HepG2 (cell line): ENCODE measurements at regions not wholly inside any gene's neighbourhood (a gene's known extent, or its start where the extent isn't known, plus 50 kb on each side); places are given as distances from the start of the nearest gene placed in this dataset.

Source experiments
- ATAC-seq: fragments of 200-7000 bp; cut with Tn5 transposase; 3 replicates; pipeline ENCODE4 v1.9.1; 2020; ENCODE audit warnings: mild to moderate bottlenecking, moderate library complexity
- BruUV-seq: library from RNA; stranded (reverse); fragments of 400-500 nt; replicated peaks from 2 replicates; lab custom pipeline; 2021; lab: Mats Ljungman, UMichigan
- CTCF ChIA-PET: fragments of 300-600 bp; formaldehyde crosslinking; extraction: SDS; loops from one replicate; lab custom pipeline; 2021; ENCODE audit warnings: low total read pairs, inconsistent platforms, low intra/inter-chr PET ratio; lab: Yijun Ruan, JAX
- POLR2A ChIA-PET: fragments of 350-600 bp; sonication (Branson Sonifier 250); formaldehyde crosslinking; loops from one replicate; lab custom pipeline; 2020; ENCODE audit warnings: antibody characterized with exemption, inconsistent platforms; lab: Yijun Ruan, JAX
- DNase-seq: peaks from one replicate; pipeline ENCODE4 v3.0.0-alpha.2; 2015; ENCODE audit warnings: low spot score
- FAIRE-seq: peaks from 3 replicates; lab custom pipeline; 2011; peaks lifted over from hg19 to GRCh38; lab: Jason Lieb, UNC
- H2AFZ ChIP-seq: one replicate; pipeline ENCODE4 v1.6.1; 2011; ENCODE audit warnings: low read length, inconsistent platforms
- H3K27ac ChIP-seq: fragments of 300-600 bp; 3 replicates; pipeline ENCODE4 v1.8.0; 2011; ENCODE audit warnings: mixed run types, mild to moderate bottlenecking, mixed read lengths, low read length, inconsistent platforms; ENCODE audit not compliant: insufficient read depth; ENCODE audit errors: extremely low read length
- H3K27me3 ChIP-seq, 2 experiments: fragments of 200-600 bp in 1 of 2; 2 replicates in 1 of 2; 3 replicates in 1 of 2; pipeline versions ENCODE4 v1.6.0 to v1.8.0; 2011; ENCODE audit warnings: low read length in 2 of 2, mild to moderate bottlenecking in 2 of 2, moderate library complexity in 2 of 2, inconsistent platforms in 1 of 2; ENCODE audit not compliant: insufficient read depth in 2 of 2, control insufficient read depth in 1 of 2
- H3K36me3 ChIP-seq, 2 experiments: fragments of 200-600 bp in 1 of 2; replicated peaks in 1 of 2; 2 replicates in 1 of 2; 3 replicates in 1 of 2; pipeline versions ENCODE4 v1.5.1 to v1.8.0; 2011; ENCODE audit warnings: low read length in 2 of 2, inconsistent platforms in 1 of 2; ENCODE audit not compliant: insufficient read depth in 2 of 2, control insufficient read depth in 1 of 2
- H3K4me1 ChIP-seq: 2 replicates; pipeline ENCODE4 v1.5.1; 2012; ENCODE audit warnings: low read length, inconsistent platforms; ENCODE audit not compliant: insufficient read depth
- H3K4me2 ChIP-seq: 2 replicates; pipeline ENCODE4 v1.6.0; 2011; ENCODE audit warnings: low read depth, low read length, inconsistent platforms
- H3K4me3 ChIP-seq, 3 experiments: fragments of 200-600 bp in 1 of 3; sonication (generic), shearing (Covaris generic) in 1 of 3; replicated peaks in 1 of 3; 2 replicates each; pipeline ENCODE4 v1.5.1; 2011 to 2016; ENCODE audit warnings: low read length in 3 of 3, inconsistent platforms in 2 of 3, low read depth in 2 of 3, mild to moderate bottlenecking in 2 of 3, control low read depth in 1 of 3, mixed read lengths in 1 of 3; ENCODE audit not compliant: insufficient read depth in 1 of 3
- H3K79me2 ChIP-seq: one replicate; pipeline ENCODE4 v1.6.1; 2011; ENCODE audit warnings: low read length, inconsistent platforms; ENCODE audit not compliant: insufficient read depth
- H3K9ac ChIP-seq: 2 replicates; pipeline ENCODE4 v1.6.0; 2011; ENCODE audit warnings: mild to moderate bottlenecking, low read depth, low read length, inconsistent platforms; ENCODE audit not compliant: insufficient read depth
- H3K9me3 ChIP-seq: 2 replicates; pipeline ENCODE4 v1.5.1; 2012; ENCODE audit warnings: mild to moderate bottlenecking, low read length
- H4K20me1 ChIP-seq: 2 replicates; pipeline ENCODE4 v1.6.0; 2011; ENCODE audit warnings: inconsistent platforms, mild to moderate bottlenecking, low read length, moderate library complexity; ENCODE audit not compliant: insufficient read depth
- AGO2 ChIP-seq: fragments of 200-400 bp; formaldehyde crosslinking; optimal IDR thresholded peaks from 2 replicates; pipeline ENCODE3; 2017; ENCODE audit warnings: mild to moderate bottlenecking, low read depth, low read length, moderate library complexity
- FOXP1 ChIP-seq, 2 experiments: fragments of 450-650 bp in 1 of 2; IDR thresholded peaks; 2 replicates each; pipeline ENCODE4 v1.6.1; 2017 to 2018; ENCODE audit warnings: antibody characterized with exemption in 1 of 2
- GLMP ChIP-seq: sonication (generic); formaldehyde crosslinking; IDR thresholded peaks from 2 replicates; pipeline ENCODE4 v1.9.0; 2021; ENCODE audit warnings: missing genetic modification reagents, mild to moderate bottlenecking, borderline replicate concordance
- HES4 ChIP-seq: sonication (generic); formaldehyde crosslinking; IDR thresholded peaks from 2 replicates; pipeline ENCODE4 v1.9.0; 2021; ENCODE audit warnings: mild to moderate bottlenecking, missing genetic modification reagents, borderline replicate concordance
- HOXA5 ChIP-seq: sonication (generic); formaldehyde crosslinking; IDR thresholded peaks from 2 replicates; pipeline ENCODE4 v1.4.0; 2020; ENCODE audit warnings: missing genetic modification reagents
- IKZF1 ChIP-seq: fragments of 450-650 bp; IDR thresholded peaks from 2 replicates; pipeline ENCODE4 v1.7.1; 2016
- MTF1 ChIP-seq: sonication (generic); formaldehyde crosslinking; IDR thresholded peaks from 2 replicates; pipeline ENCODE4 v1.5.0; 2020; ENCODE audit warnings: missing genetic modification reagents
- RFX3 ChIP-seq: IDR thresholded peaks from 2 replicates; pipeline ENCODE4 v1.6.1; 2016; ENCODE audit warnings: missing biosample characterization, missing genetic modification reagents
- SOX6 ChIP-seq, 2 experiments: fragments of 450-650 bp in 1 of 2; sonication (generic) in 1 of 2; formaldehyde crosslinking in 1 of 2; IDR thresholded peaks; 2 replicates each; pipeline versions ENCODE4 v1.4.0 to v1.6.1; 2017 to 2020; ENCODE audit warnings: antibody characterized with exemption in 1 of 2, mild to moderate bottlenecking in 1 of 2, missing genetic modification reagents in 1 of 2
- ZKSCAN1 ChIP-seq: fragments of 150-350 bp; IDR thresholded peaks from 2 replicates; pipeline ENCODE4 v1.6.1; 2014; ENCODE audit warnings: low read length
- ZNF101 ChIP-seq: sonication (generic); formaldehyde crosslinking; IDR thresholded peaks from 2 replicates; pipeline ENCODE4 v1.4.0; 2020; ENCODE audit warnings: mild to moderate bottlenecking, low read depth, missing genetic modification reagents, borderline replicate concordance
- ZNF160 ChIP-seq: sonication (generic); formaldehyde crosslinking; IDR thresholded peaks from 2 replicates; pipeline ENCODE4 v1.8.0; 2022; ENCODE audit warnings: mild to moderate bottlenecking, inconsistent platforms, missing genetic modification reagents
- ZNF17 ChIP-seq: sonication (generic); formaldehyde crosslinking; IDR thresholded peaks from 2 replicates; pipeline ENCODE4 v1.5.0; 2020; ENCODE audit warnings: mild to moderate bottlenecking, missing genetic modification reagents
- ZNF225 ChIP-seq: sonication (generic); formaldehyde crosslinking; IDR thresholded peaks from 2 replicates; pipeline ENCODE4 v1.4.0; 2020; ENCODE audit warnings: mild to moderate bottlenecking, missing genetic modification reagents
- ZNF253 ChIP-seq: sonication (generic); formaldehyde crosslinking; IDR thresholded peaks from 2 replicates; pipeline ENCODE4 v1.8.0; 2022; ENCODE audit warnings: mild to moderate bottlenecking, missing genetic modification reagents, borderline replicate concordance
- ZNF256 ChIP-seq: sonication (generic); formaldehyde crosslinking; conservative IDR thresholded peaks from 2 replicates; pipeline ENCODE4 v1.4.0; 2020; ENCODE audit warnings: missing genetic modification reagents
- ZNF615 ChIP-seq: sonication (generic); formaldehyde crosslinking; IDR thresholded peaks from 2 replicates; pipeline ENCODE4 v1.5.0; 2020; ENCODE audit warnings: mild to moderate bottlenecking, missing genetic modification reagents, borderline replicate concordance
- WGBS: methylation state at CpG from one replicate; pipeline ENCODE4 v1.1.6; 2017; ENCODE audit warnings: low lambda C conversion rate; 5-methylcytosine and 5-hydroxymethylcytosine counted together
- in situ Hi-C: cut with HindIII; loops from 2 replicates; pipeline ENCODE4 v1.10.0; 2017; ENCODE audit warnings: low pct_unique_long_range_greater_than_20kb; ENCODE audit not compliant: extremely low pct_ligation_motif_present
- intact Hi-C: fragments of 100-400 bp; cut with micrococcal nuclease; formaldehyde crosslinking; loops from one replicate; pipeline ENCODE4 v1.10.0; 2022; ENCODE audit not compliant: unreplicated experiment
- TF ChIP-seq, protein P1 (sequence below): sonication (generic); formaldehyde crosslinking; IDR thresholded peaks from 2 replicates; pipeline ENCODE4 v1.4.0; 2020; ENCODE audit warnings: missing genetic modification reagents
- TF ChIP-seq, protein P2 (sequence below): IDR thresholded peaks from 2 replicates; pipeline ENCODE4 v1.6.1; 2016
- TF ChIP-seq, protein P3 (sequence below): sonication (generic); formaldehyde crosslinking; IDR thresholded peaks from 2 replicates; pipeline ENCODE4 v1.4.0; 2020; ENCODE audit warnings: mild to moderate bottlenecking, missing genetic modification reagents
- TF ChIP-seq, protein P4 (sequence below): sonication (generic); formaldehyde crosslinking; conservative IDR thresholded peaks from 2 replicates; pipeline ENCODE4 v1.4.0; 2020; ENCODE audit warnings: missing genetic modification reagents

DNA sequence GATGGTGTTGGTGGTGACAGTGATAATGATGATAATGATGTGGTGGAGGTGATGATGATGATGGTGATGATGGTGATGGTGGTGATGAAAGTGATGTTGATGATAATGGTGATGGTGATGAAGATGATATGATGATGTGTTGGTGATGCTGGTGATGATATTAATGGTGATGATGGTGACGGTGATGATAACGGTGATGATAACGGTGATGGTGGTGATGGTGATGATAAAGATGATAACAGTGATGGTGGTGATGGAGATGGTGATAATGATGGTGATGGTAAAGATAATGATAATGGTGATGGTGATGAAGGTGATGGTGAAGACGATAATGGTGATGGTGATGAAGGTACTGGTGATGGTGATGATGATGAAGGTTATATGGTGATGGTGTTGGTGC lies 76.6 kb downstream of the UNCX start (continued):
- TF ChIP-seq, protein P1, sequence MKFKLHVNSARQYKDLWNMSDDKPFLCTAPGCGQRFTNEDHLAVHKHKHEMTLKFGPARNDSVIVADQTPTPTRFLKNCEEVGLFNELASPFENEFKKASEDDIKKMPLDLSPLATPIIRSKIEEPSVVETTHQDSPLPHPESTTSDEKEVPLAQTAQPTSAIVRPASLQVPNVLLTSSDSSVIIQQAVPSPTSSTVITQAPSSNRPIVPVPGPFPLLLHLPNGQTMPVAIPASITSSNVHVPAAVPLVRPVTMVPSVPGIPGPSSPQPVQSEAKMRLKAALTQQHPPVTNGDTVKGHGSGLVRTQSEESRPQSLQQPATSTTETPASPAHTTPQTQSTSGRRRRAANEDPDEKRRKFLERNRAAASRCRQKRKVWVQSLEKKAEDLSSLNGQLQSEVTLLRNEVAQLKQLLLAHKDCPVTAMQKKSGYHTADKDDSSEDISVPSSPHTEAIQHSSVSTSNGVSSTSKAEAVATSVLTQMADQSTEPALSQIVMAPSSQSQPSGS (CRISPR knock-in tag) = no peak
- TF ChIP-seq ZNF101 (CRISPR knock-in tag) (no peak), HOXA5 (no peak), FOXP1 (IDR thresholded peaks at IDR 0.05) (0 out of 2 replicates have a peak, but pooled peaks have one; percentile 17), FOXP1 (CRISPR knock-in tag; IDR thresholded peaks at IDR 0.05) (no peak), SOX6 (IDR thresholded peaks at IDR 0.05) (peak; percentile 41; the same call in 1 of the 2 replicates), SOX6 (CRISPR knock-in tag; IDR thresholded peaks at IDR 0.05) (no peak), HES4 (CRISPR knock-in tag) (no peak), ZKSCAN1 (no peak), ZNF615 (CRISPR knock-in tag) (no peak), AGO2 (no peak), IKZF1 (0 out of 2 replicates have a peak, but pooled peaks have one; percentile 12), ZNF253 (CRISPR knock-in tag) (no peak), ZNF17 (CRISPR knock-in tag) (no peak)
- TF ChIP-seq, protein P2, sequence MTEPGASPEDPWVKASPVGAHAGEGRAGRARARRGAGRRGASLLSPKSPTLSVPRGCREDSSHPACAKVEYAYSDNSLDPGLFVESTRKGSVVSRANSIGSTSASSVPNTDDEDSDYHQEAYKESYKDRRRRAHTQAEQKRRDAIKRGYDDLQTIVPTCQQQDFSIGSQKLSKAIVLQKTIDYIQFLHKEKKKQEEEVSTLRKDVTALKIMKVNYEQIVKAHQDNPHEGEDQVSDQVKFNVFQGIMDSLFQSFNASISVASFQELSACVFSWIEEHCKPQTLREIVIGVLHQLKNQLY = no peak
- TF ChIP-seq, all 625 proteins: peak for 6

DNA sequence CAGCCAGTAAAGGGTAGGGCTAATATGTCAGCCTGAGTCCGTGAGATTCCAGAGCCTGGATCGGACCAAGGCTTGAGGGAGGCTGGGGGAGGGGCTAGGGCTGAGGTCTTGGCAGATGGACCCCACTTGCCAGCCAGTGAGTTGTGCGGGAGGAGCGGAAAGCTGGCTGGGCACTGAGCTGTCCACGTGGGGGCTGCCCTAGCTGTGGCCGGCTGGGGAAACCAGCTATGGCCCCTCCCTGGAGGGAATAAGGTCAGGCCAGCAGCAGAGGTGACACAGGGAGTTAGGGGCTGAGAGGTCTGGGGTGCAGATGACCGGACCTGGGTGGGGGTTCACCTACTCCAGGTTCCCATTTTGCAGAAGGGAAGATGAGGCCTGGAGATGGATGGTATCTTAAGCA lies 77.3 kb downstream of the UNCX start:
- Histone ChIP-seq H3K36me3 (no peaks in the 10 kb centered on the region), H3K27me3 (peaks cover 3 to 35% of the 10 kb centered on the region in 2 experiments; a peak in 4 of 5 replicates), H3K9me3 (no peaks in the 10 kb centered on the region), H3K4me3 (no peak overlapping the region), H3K4me1 (no peaks in the 10 kb centered on the region), H3K4me2 (no peak overlapping the region), H2AFZ (no peak overlapping the region), H4K20me1 (no peaks in the 10 kb centered on the region), H3K79me2 (no peaks in the 10 kb centered on the region), H3K9ac (no peak overlapping the region), H3K27ac (no peak overlapping the region)
- BruUV-seq = no TSS peak
- DNase-seq = no peak
- ChIA-PET CTCF (no interaction called here), POLR2A (no interaction called here)
- in situ Hi-C loops (no loop called here), intact Hi-C loops (no loop called here)
- ATAC-seq = no peak
- FAIRE-seq = no peak
- WGBS = 59% methylated on average over 5 of the region's 7 CpGs
- TF ChIP-seq GLMP (CRISPR knock-in tag) = no peak
- no peak for TF ChIP-seq ZNF256 (CRISPR knock-in tag)
- no peak for TF ChIP-seq ZNF225 (CRISPR knock-in tag)
- TF ChIP-seq MTF1 (CRISPR knock-in tag) = no peak
- no peak for TF ChIP-seq RFX3 (CRISPR knock-in tag)
- TF ChIP-seq, protein P3, sequence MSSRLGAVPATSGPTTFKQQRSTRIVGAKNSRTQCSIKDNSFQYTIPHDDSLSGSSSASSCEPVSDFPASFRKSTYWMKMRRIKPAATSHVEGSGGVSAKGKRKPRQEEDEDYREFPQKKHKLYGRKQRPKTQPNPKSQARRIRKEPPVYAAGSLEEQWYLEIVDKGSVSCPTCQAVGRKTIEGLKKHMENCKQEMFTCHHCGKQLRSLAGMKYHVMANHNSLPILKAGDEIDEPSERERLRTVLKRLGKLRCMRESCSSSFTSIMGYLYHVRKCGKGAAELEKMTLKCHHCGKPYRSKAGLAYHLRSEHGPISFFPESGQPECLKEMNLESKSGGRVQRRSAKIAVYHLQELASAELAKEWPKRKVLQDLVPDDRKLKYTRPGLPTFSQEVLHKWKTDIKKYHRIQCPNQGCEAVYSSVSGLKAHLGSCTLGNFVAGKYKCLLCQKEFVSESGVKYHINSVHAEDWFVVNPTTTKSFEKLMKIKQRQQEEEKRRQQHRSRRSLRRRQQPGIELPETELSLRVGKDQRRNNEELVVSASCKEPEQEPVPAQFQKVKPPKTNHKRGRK (CRISPR knock-in tag) = no peak
- TF ChIP-seq, protein P4, sequence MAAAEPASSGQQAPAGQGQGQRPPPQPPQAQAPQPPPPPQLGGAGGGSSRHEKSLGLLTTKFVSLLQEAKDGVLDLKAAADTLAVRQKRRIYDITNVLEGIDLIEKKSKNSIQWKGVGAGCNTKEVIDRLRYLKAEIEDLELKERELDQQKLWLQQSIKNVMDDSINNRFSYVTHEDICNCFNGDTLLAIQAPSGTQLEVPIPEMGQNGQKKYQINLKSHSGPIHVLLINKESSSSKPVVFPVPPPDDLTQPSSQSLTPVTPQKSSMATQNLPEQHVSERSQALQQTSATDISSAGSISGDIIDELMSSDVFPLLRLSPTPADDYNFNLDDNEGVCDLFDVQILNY (CRISPR knock-in tag) = no peak
- TF ChIP-seq ZNF160 (CRISPR knock-in tag) = no peak
